ENCODE measurements at regions not wholly inside any gene's neighbourhood (a gene's known extent, or its start where the extent isn't known, plus 50 kb on each side); places are given as distances from the start of the nearest gene placed in this dataset.
"Not testable (repeated sequence)": the region's sequence is repeated elsewhere in the genome, so short reads cannot be mapped to it uniquely, and the experiment has no call there.

DNA sequence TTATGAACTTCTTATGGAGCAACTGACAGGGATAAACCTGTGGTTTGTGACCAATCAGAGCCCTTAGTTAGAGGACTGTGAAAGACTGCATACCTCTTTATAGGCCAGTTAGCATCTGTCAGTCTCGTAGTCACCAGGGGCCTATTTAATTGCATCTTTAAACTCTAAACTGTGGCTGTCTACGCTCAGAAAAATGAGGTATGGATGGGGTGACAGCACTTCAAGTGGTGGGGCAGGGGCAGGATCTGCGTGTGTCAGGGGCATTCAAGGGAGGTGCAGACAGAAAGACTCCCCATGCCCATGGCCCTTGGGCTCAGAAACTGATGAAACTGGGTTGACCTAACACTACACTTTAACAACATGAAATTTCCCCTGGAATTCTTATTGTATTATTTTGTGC, 132.6 kb upstream of the TBCA start:
- DNase-seq = no peak

DNA sequence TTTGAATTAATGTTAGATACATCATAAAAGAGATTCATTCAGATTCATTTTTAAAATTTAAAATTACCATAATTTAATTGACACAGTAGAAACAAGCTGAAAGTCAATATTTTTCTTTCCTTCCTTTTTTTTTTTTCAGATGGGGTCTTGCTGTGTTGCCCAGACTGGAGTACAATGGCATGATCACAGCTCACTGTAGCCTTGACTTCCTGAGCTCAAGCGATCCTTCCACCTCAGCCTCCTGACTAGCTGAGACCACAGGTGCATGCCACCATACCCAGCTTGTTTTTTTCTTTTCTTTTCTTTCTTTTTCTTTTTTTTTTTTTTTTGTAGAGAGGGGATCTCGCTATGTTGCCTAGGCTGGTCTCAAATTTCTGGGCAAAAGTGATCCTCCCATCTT, 131.6 kb upstream of the TBCA start:
- no peak for DNase-seq

DNA sequence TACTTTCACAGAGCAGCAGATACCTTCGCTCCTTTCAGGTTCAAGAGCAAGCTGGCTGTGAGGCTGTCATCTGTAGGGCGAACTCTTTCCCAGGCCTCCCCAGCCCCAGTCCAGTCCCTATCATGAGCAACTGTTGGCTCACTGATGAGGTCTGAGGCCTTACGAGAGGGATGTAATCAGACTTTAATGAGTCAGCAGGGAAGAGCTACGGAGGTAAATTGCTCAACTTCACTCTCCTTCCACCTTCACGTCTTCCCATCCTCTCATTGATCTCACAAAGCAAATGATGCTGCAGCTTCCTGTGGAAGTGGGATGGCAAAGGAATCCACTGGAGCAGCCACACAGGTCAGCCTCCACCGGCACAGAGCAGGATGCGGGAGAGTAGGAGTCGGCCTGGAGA, 130.7 kb upstream of the TBCA start:
- DNase-seq = no peak

DNA sequence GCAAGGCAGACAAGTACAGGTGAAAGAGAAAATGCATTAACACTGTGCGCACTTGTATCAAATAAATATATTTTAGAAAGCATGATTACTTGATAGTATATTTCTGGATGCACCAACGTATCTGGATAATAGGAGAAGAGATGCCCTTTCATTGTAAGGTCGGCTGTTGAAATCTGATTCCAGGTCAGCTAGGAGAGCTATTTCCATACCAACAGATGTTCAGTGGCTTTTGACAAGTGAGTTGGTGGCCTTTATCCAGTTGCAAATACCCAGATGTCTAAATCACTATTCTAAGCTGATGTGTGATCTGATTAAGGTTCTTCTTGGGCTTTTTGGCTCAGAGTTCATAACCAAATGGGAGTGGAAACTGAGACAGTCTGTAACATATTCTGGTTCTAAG, 128.2 kb upstream of the TBCA start:
- no peak for DNase-seq

DNA sequence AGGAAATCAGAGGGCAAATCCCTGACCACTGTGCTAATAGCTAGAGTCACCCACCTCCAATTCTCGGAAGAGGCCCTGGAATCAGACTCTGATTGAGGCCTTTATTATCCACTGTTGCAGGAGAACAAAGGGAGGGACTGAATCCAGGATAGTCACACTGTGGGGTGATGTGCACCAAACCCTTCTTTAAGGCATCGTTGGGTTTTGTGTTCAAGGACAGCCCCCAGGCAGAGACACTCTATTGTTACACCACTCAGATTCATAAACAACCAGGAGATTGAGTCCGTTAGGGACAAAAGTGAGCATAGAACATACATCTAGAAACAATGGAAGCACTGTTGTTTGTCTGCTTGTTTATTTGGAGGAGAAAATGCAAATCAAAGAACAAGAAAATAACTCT, 124.6 kb upstream of the TBCA start:
- DNase-seq = no peak

DNA sequence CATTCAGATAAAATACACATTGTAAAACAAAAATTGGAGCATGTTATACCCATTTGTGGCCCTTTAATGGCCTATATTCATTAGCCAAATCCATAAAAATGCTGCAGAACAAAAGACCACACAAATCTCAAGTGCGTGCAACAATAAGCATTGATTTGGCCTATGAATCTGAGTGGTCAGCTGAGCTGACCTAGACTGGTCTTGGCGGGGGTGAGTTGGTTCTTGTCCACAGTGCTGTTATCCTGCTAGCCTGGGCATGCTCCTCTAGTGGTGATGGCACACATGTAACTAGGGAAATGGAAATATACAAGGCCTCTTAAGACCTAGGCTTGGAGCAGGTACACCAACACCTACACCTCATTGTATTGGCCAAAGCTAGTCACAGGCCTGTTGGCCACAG, 122.2 kb upstream of the TBCA start:
- DNase-seq = no peak

DNA sequence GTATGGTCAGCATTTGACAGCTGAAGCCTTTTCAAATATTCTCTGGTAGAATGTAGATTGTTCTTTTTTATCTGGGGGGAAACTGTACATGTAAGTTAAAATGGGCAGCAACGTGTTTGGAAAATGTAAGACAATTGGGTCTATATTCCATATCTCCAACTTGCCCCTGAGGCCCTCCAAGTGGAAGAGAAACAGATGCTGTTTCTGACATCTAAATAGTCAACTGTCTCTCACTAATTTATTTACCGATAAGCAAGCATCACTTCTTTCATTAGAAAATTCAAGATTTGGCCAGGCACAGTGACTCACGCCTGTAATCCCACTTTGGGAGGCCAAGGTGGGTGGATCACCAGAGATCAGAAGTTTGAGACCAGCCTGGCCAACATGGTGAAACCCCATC, 120.2 kb upstream of the TBCA start:
- no peak for DNase-seq

DNA sequence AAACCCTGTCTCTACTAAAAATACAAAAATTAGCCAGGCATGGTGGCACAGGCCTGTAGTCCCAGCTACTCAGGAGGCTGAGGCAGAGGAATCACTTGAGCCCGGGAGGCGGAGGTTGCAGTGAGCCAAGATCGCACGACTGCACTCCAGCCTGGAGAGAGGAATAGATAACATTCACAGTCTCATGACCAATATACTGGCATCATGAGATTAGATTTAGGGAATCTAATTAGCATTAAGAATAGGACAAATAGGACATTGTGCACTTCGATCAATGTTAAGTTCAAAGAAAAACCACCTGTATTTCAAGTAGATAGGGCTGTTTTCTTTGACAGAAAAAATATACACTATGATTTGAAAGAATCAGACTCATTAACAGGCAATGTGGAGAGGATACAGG, 118.0 kb upstream of the TBCA start:
- DNase-seq = not testable (repeated sequence)

DNA sequence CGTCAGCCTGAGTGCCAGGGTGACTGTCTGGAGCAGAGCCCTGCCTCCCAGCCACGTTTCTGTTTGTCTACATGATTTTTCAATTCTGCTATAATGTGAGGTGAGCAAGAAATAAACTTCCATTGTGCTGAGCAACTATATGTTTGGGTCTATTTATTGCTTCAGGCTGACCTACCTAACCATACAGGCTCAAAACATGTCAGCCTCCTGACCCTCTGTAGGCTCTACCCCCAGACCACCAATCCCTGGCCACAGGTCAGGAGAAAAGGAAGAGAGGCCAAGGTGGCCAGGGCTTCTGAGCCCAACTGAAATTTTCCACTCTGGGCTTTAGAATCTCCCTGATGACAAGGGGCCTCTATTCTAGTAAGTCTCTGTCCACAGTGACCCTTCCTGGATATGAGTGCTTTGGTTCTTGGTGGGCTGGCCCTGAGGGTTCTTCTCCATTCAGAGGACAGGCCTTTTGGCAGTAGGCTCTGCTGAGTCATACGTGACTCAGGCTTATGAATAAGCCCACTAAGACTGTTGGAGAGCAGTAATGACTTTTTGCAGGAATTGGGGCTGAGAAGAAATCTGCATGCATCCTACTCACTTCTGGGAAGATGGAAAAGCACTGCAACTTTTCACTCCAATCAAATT, 117.2 kb upstream of the TBCA start:
- DNase-seq = no peak

DNA sequence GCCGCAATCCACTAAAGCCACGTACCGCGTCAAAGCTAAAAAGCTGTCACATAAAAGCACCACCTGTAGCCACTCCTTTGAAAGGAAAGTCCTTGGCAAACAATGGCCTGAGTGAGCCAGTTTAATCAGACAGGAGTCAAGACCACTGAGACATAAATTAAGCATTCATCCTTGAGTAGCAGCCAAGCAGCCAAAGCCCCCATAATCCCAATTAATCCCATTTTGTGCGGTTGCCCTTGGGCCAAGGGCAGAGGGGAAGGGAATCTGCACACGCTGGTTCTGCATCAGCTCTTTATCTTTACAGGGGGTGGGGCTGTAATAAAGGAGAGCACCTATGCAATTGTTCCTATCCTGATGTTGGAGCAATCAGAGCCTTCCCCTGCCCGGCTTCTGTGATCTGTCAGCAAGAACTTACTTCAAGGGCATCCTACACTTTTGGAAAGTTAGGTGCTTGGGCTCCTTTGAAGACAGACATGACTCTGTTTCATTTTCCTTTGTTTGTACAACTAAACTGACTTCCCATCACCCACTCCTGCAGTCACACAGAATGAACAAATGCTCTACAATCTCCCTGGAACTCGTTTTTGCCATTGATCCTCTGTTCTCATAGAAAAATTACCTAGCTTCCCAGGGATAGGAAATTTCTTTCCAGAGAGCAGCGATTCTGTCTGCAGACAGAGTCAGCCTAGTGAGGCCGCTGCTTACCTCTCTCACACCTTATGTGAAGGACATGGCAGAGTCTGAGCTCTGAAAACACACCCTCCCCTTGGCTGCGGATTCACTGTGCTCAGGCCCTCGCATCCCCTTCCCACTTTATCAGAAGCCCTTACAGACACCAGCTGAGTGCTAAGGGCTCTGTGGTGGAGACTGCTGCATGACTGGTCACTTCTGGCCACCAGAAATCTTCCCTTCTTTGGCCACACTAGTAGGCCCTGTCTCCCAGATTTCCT, 116.2 kb upstream of the TBCA start:
- DNase-seq = no peak

DNA sequence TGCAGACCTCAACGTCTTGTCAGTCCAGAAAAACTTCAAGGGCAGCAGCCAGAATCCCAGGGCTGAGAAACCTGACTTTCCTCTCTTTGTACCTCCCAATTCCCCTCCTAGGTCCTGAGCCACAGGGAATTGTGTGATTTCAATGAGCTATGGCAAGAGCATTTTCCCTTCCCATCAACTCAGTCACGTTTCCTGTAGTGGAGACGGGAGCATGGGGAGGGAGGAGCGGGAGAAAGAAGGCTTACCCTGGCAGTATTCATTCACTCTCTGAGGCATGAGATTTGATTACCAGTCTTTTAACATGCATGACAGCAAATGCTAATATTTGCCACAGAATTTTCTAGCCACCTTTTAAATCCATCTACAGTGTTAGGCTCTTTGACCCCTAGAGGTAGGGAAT, 109.4 kb upstream of the TBCA start:
- DNase-seq = no peak

DNA sequence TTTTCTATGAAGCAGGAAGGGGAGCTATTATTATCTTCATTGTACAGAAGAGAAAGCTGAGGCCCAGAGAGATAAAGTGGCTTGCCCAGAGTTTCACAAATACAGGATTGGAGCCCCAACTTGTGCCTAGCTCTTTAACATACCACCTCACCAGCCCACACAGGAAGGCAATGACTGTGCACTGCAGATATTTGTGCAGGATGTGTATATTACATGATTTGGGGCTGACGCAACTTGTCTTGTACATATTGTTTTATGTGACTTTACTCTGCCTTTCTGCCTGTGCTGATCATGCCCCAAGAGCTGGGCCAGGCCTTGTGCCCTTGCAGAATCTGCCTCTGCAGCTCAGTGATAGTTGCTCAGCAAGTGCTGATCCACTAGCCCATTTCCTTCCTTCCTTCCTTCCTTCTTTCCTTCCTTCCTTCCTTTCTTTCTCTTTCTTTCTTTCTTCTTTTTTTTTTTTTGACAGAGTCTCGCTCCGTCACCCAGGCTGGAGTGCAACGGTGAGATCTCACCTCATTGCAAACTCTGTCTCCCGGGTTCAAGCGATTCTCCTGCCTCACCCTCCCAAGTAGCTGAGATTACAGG, 106.6 kb upstream of the TBCA start:
- no peak for DNase-seq

DNA sequence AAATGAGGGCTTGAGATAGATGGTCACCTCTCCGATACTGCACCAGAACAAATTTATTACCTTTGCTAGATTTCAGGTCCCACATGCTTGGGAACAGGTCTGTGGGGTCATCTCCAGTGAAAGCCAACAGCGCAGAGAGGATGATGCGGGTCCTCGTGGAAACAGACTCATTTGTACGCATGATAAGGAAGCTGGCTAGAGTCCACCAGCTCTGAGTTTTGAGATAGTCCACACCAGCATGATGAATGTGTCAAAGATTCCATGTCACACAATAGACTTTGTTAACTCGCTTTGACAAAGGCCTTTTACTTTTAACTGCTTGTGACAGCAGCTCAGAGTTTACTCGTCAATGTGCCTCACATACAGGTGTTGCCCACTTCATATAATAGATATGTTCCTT, 105.4 kb upstream of the TBCA start:
- no peak for DNase-seq

DNA sequence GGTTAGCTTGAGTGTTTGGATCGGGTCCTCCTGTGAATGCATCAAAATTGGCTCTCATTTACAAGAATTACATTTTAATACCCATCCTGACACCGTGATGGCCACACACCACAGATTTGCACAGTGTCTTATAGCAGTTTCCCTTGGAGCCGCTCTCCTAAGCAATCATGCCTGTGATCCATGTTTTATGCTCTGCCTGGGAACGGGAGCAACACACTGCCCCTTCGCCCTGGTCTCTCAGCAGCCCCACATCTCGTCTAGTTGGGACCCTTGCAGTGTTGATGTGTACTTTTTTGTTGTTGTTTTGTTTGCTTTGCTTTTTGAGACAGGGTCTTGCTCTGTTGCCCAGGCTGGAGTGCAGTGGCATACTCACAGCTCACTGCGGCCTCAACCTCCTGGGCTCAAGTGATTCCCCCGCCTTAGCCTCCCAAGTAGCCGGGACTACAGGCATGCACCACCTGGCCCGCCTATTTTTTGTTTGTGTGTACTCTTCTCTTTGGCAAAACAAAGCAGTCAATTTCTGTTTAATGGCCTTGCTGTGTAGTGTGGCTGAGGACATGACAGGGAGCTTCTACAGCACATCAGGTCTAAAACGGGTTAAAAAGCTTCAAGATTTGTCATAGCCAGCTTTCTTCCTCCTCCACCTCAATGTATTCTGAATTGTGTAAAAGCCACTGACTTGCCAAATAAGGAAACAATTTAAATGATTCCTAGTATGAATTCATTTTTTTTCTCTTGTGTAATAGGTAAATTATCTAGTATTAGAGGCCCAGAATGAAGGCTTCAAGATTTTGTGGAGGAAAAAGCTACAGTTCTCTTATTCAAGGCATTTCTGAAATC, 101.6 kb upstream of the TBCA start:
- DNase-seq = no peak

DNA sequence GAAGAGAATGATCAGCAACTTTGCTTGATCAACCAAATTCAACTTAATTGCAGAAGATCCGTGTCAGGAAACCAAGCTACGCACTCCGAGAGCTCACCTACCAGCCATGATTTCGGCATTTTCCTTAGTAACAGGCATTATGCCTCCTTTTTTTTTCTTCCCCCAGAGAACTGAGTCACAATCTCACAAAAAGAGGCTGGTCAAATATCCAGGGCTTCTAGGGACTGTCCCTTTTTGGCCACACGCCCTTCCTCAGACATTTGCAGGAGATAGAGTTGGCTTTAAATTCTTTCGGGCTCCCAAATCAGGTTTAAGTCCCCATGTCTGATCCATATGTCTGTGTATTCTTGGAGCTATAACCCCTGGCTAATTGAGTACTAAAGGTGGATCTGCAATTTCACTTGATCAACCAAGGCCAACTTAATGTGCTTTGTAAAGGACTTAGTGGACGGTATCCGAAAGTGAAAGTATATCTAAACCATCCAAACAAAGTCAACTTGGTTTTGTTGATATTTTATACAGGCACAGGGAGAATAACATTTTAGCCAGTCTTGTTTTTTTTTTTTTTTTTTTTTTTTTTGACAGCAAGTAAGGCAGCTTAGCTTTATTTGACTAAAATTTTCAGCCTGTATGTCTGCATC, 100.8 kb upstream of the TBCA start:
- DNase-seq = no peak

DNA sequence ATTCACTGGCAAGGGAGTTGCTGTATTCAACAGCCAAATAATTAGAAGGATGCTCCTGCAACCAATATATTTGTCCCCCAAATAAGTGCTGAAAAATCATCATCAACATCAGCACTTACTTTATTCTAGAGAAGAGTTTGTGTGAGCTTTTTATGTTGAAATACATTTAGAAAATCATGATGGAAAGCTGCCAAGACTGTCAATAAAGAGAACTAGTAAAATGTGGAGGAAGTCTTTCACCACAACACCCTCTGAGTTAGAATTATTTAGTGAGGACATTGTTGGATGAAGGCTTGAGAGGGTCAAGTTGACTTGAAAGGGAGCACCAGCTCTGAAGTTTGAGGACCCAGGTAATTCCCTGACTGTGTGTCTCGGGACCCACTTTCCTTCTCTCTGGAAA, 100.2 kb upstream of the TBCA start:
- no peak for DNase-seq

DNA sequence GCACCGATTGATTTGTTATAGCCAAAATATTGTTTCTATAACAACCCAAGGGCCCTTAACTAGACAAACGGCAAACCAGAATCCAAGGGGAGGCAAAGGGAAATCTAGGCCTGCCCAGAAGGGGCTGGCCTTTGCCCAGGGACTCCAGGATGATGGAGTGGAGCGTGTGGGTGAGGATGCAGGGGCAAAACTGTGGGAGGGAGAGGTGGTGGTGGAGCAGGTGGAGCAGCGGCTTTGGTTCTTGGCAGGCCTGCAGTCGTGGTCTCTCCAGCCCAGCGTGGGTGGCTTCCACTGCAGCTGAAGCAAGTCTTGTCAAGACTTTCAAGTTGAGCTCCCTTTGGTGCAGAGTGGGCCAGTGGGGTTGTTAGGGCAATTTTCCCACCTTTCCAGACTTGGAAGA, 98.6 kb upstream of the TBCA start:
- DNase-seq = no peak

DNA sequence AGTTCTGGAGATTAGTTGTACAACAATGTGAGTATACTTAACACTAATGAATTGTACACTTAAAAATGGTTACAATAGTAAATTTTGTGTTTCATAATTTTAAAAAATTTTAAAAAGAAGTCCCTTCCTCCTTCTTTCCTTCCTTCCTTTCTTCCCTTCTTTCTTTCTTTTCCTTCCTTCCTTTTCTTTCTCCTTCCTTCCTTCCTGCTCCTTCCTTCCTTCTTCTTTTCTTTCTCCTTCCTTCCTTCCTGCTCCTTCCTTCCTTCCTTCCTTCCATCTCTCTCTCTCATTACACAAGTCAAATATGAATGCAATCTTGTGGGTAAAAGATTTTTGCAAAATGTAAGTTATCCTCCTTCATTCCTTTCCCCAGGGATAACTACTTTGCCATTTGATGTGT, 97.1 kb upstream of the TBCA start:
- no peak for DNase-seq

DNA sequence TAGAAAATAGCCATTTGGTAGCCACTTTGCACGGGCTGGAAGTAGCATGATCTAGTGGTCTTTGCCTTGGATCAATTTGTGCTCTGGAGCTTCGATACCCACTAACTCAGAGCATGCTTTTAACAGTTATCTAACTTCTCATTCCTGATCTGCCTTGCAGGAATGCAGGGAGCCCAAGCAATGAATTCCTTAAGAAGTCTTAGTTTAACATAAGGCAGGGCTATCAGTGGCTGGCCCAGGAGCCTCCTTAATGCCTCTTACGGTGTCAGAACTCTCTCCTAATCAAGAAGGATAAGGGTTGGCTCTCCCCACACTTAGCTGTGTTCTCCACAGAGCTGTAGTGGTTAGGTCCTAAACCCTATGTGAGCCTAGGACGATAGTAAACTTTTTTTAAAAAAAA, 95.8 kb upstream of the TBCA start:
- no peak for DNase-seq

DNA sequence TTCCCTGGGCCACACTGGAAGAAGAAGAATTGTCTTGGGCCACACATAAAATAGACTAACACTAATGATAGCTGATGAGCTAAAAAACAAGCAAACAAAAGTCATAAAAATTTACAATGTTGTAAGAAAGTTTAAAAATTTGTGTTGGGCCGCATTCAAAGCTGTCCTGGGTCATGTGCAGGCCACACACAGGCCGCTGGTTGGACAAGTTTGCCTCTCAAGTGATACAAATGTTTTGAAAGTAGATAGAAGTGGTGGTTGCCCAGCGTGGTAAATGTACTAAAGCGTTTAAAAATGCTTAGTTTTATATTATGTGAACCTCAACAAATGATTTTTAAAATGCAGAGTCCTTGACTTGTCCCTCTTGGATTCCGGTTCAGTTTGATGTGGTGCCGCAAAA, 94.9 kb upstream of the TBCA start:
- DNase-seq = no peak

DNA sequence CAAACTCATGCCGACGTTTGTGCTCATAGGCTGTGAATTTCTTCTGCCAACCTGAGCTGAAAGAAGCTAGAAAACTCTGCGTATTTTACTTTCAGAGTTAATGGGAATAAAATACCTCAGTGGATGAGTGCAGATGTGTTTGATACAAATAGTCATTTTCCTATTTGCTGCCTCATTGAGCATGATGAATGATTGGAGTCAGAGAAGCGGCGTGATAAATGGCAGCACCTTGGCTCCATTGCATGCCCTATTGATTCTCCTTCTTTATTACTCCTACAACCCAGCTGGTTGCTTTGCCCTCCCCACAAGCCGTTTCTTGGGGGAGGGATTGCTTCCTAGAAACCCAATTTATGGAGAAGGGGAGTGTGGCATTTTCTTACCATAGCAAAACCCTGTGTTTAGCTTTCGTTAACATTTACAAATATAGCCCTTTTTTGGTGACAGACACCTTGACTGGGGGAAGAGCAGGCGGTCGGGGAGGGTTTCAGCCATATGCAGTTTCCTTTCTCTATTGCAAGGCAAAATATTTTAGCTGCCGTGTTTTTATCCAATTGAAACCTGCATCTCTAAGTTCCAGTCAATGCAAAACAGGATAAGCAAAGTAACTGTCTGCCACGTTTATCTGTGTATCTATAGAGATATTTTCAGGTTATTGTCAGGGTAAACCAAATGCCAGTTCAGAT, 93.1 kb upstream of the TBCA start:
- no peak for DNase-seq

DNA sequence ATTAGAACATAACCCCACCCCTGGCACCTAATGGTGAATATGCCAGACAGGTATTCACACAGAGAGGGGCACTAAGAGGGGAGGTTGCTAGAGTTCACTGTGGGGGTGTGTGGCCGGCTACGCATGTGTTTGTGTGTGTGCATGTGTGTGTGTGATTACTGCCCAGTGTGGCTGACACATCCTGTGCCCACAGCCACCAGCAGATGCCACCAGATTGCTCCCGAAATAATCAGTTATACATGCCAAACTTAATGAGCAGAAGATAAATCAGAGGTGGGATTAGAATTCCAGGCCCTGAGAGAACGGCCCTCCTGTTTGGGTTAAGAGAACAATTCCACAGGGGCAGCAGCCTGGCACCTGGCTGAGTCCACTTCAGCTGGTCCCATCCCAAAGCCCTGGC, 91.8 kb upstream of the TBCA start:
- DNase-seq = no peak
